HG02938 (cell line): ENCODE measurements at regions not wholly inside any gene's neighbourhood (a gene's known extent, or its start where the extent isn't known, plus 50 kb on each side); places are given as distances from the start of the nearest gene placed in this dataset.

ENCODE experiments used
- ATAC-seq: cut with Tn5 transposase; IDR thresholded peaks from one replicate; pipeline ENCODE4 v1.9.1; 2021; ENCODE audit warnings: mild to moderate bottlenecking, moderate library complexity; ENCODE audit not compliant: unreplicated experiment

DNA sequence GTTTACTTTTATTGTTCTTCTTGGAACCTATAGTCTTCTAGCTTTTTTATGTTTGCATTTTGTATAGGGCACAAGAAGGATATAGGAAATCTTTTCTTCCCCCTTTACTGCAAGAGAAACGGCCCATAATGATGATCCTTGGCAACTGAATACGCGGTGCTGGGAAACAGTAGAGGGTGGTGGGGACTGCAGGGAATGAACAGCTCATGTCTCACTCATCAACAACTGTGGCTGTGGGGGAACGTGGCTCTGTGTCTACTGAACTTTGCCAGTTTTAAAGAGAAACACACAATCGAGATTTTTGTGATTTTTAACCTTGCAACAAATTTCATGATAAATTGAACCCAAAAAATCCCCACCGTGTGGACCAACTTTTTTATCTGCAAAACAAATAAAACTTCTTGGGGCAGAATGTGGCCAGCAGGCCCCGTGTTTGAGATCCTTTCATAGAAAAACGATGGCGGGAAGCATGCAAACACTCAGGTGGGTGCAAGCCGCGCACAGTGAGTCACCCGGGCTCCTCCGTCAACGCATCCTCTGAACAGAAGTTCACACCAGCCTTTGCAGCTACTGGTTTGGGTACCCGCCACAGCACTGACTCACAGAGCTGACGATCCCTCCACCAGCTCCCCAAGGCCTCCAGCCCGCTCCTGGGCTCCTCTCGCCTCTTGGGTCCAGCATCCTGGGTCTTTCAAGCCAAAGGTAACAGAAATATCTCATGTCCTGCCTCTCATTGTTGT lies 149.3 kb downstream of the COL6A3 start:
- no peak for ATAC-seq

GRCh38 chr2:237268004-237268708 lies 145.8 kb downstream of the COL6A3 start:
- no peak for ATAC-seq

DNA sequence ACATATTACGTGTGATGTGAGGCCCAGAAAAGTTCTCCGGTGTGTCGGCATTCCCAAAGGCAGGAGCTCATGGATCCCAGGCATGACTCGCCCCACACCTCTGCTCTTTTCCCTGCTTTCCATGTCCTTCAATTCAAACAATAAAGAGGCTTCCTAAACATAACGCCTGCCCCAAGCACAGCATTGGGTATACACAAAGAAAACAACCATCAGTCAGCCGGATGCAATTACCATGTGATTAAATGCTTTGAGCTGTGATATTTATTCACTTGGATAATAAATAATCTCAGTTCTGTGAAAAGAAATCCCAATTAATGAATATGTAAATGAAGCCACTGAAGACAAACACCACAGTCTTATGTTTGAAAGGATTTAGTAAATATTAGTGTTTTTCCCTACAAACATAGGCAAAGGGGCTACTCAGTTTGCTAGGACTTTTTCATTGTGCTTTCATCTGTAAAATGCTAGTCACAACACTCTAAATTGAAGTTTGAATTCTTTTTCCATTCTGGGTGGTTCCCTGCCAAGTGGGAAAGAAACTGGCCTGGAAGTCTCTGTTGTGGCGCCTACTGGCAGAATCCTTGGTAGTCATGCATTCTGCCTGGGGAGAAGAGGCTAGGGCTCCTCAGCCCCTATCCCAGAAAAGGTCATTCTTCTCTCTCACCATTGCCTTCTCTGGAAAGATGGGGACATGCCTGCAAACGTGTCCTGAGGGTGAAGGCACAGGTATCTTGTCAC lies 144.7 kb downstream of the COL6A3 start:
- ATAC-seq, result no peak

DNA sequence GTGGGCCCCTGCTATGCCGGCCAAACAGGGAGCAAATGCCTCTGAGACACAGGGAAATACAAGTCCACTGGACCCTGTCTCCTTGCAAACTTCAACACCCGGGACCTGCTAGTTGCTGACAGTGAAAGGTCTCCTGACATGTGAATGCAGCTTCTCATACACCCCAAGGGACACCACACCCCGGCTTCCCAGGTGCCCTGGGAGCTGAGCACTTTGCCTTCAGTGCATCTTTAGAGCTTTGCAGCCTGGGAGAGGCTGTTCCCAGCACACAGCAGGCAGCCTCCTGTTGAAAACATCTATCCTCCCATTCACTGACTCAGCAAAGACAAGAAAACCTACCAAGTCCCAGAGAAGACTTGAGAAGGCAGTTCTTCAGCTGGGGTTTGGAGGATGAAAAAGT lies 143.4 kb downstream of the COL6A3 start:
- no peak for ATAC-seq

DNA sequence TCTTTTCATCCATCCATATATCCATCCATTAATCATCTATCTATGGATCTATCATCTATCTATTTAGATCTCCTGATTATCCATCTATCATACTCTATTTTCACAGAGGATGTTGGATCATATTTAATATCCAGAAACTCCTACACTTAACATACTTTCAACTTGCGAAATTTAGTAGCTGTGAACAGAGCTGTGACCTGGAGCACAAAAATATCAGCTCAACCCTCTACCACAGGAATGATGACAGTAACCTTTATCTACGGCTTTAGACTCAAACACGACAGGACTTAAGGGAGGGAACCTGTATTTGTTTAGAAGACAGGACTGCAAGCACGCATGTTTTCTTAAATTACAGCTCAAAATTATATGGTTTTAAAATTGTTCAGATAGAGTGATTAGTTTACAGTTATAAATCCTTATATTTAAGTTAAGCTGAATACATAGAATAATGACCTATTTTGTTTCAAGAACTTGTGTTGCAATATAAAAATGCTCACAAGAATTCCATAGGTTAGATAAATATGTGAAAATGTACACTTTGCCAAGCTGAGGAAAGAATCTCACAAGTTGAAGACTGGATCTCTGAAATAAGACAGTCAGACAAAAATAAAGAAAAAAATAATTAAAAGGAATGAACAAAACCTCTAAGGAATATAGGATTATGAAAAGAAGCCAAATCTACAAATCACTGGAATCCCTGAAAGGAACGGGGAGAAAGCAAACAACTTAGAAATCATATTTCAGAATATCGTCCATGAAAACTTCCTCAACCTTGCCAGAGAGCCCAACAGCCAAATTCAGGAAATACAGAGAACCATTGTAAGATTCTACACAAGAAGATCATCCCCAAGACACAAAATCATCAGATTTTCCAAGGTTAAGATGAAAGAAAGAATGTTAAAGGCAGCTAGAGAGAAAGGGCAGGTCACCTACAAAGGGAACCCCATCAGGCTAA lies 142.0 kb downstream of the COL6A3 start:
- no peak for ATAC-seq
